A673 (cell line): ENCODE measurements at regions not wholly inside any gene's neighbourhood (a gene's known extent, or its start where the extent isn't known, plus 50 kb on each side); places are given as distances from the start of the nearest gene placed in this dataset.

Source experiments
- EZH2 ChIP-seq: fragments of 200-600 bp; sonication (generic); IDR thresholded peaks from 2 replicates; pipeline ENCODE4 v1.6.1; 2017; ENCODE audit warnings: borderline replicate concordance, low read depth, mild to moderate bottlenecking, mixed read lengths, antibody characterized with exemption, low read length; ENCODE audit not compliant: poor library complexity, severe bottlenecking
- TF ChIP-seq, protein P1 (sequence below): fragments of 300-800, 200-600 bp; sonication (generic); conservative IDR thresholded peaks from 2 replicates; pipeline ENCODE4 v1.5.1; 2017; ENCODE audit warnings: low read depth, mild to moderate bottlenecking, antibody characterized with exemption, low read length, moderate library complexity, mixed read lengths

DNA sequence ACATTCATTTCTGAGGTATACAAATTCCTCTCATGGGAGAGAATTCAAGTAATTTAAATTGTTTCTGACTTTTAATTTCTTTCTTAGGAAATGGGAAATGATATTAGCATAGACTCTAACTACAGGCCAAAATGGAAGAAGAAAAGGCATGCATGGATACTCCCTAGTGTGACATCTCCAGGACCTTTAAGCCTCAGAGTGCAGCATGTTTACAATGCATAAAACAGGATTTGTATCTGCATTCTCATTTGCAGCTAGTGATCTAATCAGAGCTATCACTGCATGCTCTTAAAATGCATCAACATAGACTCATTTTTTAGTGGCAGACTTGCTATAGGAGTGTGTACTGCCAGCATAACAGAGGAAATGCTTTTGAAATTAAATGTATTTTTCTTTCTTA lies 224.6 kb upstream of the GOT2 start:
- no peak for TF ChIP-seq EZH2
- TF ChIP-seq, protein P1, sequence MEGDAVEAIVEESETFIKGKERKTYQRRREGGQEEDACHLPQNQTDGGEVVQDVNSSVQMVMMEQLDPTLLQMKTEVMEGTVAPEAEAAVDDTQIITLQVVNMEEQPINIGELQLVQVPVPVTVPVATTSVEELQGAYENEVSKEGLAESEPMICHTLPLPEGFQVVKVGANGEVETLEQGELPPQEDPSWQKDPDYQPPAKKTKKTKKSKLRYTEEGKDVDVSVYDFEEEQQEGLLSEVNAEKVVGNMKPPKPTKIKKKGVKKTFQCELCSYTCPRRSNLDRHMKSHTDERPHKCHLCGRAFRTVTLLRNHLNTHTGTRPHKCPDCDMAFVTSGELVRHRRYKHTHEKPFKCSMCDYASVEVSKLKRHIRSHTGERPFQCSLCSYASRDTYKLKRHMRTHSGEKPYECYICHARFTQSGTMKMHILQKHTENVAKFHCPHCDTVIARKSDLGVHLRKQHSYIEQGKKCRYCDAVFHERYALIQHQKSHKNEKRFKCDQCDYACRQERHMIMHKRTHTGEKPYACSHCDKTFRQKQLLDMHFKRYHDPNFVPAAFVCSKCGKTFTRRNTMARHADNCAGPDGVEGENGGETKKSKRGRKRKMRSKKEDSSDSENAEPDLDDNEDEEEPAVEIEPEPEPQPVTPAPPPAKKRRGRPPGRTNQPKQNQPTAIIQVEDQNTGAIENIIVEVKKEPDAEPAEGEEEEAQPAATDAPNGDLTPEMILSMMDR = no peak
